Tibial nerve (tissue), 3 donors: ENCODE measurements at regions not wholly inside any gene's neighbourhood (a gene's known extent, or its start where the extent isn't known, plus 50 kb on each side); places are given as distances from the start of the nearest gene placed in this dataset.
"Not testable (repeated sequence)": the region's sequence is repeated elsewhere in the genome, so short reads cannot be mapped to it uniquely, and the experiment has no call there.

Source experiments
- POLR2A ChIP-seq, 2 donors: fragments of 450-650 bp; IDR thresholded peaks; one replicate each; pipeline ENCODE4 v1.6.1; 2017; ENCODE audit warnings: antibody characterized with exemption in 2 of 2, mild to moderate bottlenecking in 2 of 2, moderate library complexity in 2 of 2
- TF ChIP-seq, protein P1 (sequence below), 5 experiments: fragments of 200-600 bp in 3 of 5; fragments of 450-650 bp in 2 of 5; sonication (generic) in 3 of 5; IDR thresholded peaks; one replicate each; pipeline ENCODE4 v1.5.1; 2016 to 2019; ENCODE audit warnings: antibody characterized with exemption in 5 of 5, mild to moderate bottlenecking in 3 of 5, moderate library complexity in 2 of 5

DNA sequence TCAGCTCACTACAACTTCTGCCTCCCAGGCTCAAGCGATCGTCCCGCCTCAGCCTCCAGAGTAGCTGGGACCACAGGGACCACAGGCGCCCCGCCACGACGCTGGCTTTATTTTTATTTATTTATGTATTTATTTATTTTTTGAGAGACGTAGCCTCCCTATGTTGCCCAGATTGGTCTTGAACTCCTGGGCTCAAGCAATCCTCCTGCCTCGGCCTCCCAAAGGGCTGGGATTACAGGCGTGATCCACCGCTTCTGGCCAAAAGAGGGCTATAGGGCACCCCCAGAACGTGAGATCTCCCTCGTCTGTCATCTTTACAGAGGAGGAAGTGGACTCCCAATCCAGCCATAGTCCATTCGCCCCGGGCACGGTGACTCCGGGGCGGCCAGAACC, 125.1 kb upstream of the PTPN20 start:
- TF ChIP-seq, protein P1, sequence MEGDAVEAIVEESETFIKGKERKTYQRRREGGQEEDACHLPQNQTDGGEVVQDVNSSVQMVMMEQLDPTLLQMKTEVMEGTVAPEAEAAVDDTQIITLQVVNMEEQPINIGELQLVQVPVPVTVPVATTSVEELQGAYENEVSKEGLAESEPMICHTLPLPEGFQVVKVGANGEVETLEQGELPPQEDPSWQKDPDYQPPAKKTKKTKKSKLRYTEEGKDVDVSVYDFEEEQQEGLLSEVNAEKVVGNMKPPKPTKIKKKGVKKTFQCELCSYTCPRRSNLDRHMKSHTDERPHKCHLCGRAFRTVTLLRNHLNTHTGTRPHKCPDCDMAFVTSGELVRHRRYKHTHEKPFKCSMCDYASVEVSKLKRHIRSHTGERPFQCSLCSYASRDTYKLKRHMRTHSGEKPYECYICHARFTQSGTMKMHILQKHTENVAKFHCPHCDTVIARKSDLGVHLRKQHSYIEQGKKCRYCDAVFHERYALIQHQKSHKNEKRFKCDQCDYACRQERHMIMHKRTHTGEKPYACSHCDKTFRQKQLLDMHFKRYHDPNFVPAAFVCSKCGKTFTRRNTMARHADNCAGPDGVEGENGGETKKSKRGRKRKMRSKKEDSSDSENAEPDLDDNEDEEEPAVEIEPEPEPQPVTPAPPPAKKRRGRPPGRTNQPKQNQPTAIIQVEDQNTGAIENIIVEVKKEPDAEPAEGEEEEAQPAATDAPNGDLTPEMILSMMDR (IDR thresholded peaks at IDR 0.05) = not testable (repeated sequence)
- TF ChIP-seq POLR2A (IDR thresholded peaks at IDR 0.05) = not testable (repeated sequence)
